ENCODE measurements at regions not wholly inside any gene's neighbourhood (a gene's known extent, or its start where the extent isn't known, plus 50 kb on each side); places are given as distances from the start of the nearest gene placed in this dataset.
"Not testable (repeated sequence)": the region's sequence is repeated elsewhere in the genome, so short reads cannot be mapped to it uniquely, and the experiment has no call there.

- DNase-seq = no peak
Measured at GRCh38 chr12:127025545-127025944, 1241.4 kb upstream of the TMEM132C start.

GRCh38 chr12:127035011-127035879, 1231.7 kb upstream of the TMEM132C start:
- DNase-seq = no peak

GRCh38 chr12:127038152-127038551, 1228.8 kb upstream of the TMEM132C start:
- DNase-seq = no peak

GRCh38 chr12:127038761-127039160, 1228.2 kb upstream of the TMEM132C start:
- no peak for DNase-seq

- no peak for DNase-seq
Measured at GRCh38 chr12:127041985-127042625, 1224.9 kb upstream of the TMEM132C start.

GRCh38 chr12:127043731-127044130, 1223.2 kb upstream of the TMEM132C start:
- DNase-seq = no peak

GRCh38 chr12:127044836-127045235, 1222.1 kb upstream of the TMEM132C start:
- DNase-seq = no peak

GRCh38 chr12:127046467-127046866, 1220.5 kb upstream of the TMEM132C start:
- DNase-seq = no peak

GRCh38 chr12:127048057-127048456, 1218.9 kb upstream of the TMEM132C start:
- no peak for DNase-seq

- DNase-seq = not testable (repeated sequence)
Measured at GRCh38 chr12:127048525-127048924, 1218.4 kb upstream of the TMEM132C start.

- DNase-seq = no peak
Measured at GRCh38 chr12:127051139-127051538, 1215.8 kb upstream of the TMEM132C start.

- DNase-seq = no peak
Measured at GRCh38 chr12:127052511-127053232, 1214.3 kb upstream of the TMEM132C start.

GRCh38 chr12:127054531-127054930, 1212.4 kb upstream of the TMEM132C start:
- no peak for DNase-seq

GRCh38 chr12:127060310-127060847, 1206.6 kb upstream of the TMEM132C start:
- no peak for DNase-seq

GRCh38 chr12:127060933-127061332, 1206.0 kb upstream of the TMEM132C start:
- DNase-seq = no peak

- no peak for DNase-seq
Measured at GRCh38 chr12:127063339-127064072, 1203.5 kb upstream of the TMEM132C start.

GRCh38 chr12:127064207-127064606, 1202.8 kb upstream of the TMEM132C start:
- DNase-seq = no peak

GRCh38 chr12:127065595-127065994, 1201.4 kb upstream of the TMEM132C start:
- no peak for DNase-seq

- no peak for DNase-seq
Measured at GRCh38 chr12:127070515-127071157, 1196.3 kb upstream of the TMEM132C start.

- no peak for DNase-seq
Measured at GRCh38 chr12:127074161-127074560, 1192.8 kb upstream of the TMEM132C start.

GRCh38 chr12:127075981-127076380, 1191.0 kb upstream of the TMEM132C start:
- DNase-seq = no peak
